ENCODE measurements at regions not wholly inside any gene's neighbourhood (a gene's known extent, or its start where the extent isn't known, plus 50 kb on each side); places are given as distances from the start of the nearest gene placed in this dataset.

- no peak for TF ChIP-seq ZFX (CRISPR knock-in tag; IDR thresholded peaks at IDR 0.05; ENCODE audit: low read depth)
- no peak for TF ChIP-seq TBL1XR1 (IDR thresholded peaks at IDR 0.05; ENCODE audit: borderline replicate concordance, low read length, partially characterized antibody)
- no peak for TF ChIP-seq MAX (IDR thresholded peaks at IDR 0.05)
- TF ChIP-seq SMAD9 (CRISPR knock-in tag; IDR thresholded peaks at IDR 0.05): no peak
- TF ChIP-seq FIP1L1 (IDR thresholded peaks at IDR 0.05; ENCODE audit: borderline replicate concordance, insufficient read depth, low read depth, low read length): no peak
- TF ChIP-seq E2F5 (CRISPR knock-in tag; conservative IDR thresholded peaks at IDR 0.05): no peak
- no peak for TF ChIP-seq ZBTB43 (CRISPR knock-in tag; conservative IDR thresholded peaks at IDR 0.05)
- no peak for TF ChIP-seq SP1 (IDR thresholded peaks at IDR 0.05)
- no peak for TF ChIP-seq SP1 (CRISPR knock-in tag; IDR thresholded peaks at IDR 0.05)
- TF ChIP-seq RXRB (CRISPR knock-in tag; IDR thresholded peaks at IDR 0.05; ENCODE audit: borderline replicate concordance): no peak
Observed at GRCh38 chr3:5694266-5694665, 506.8 kb downstream of the EDEM1 start.
